Activated T-cell treated with anti-CD3 and anti-CD28 coated beads for 4 hours (primary cell): ENCODE measurements at regions not wholly inside any gene's neighbourhood (a gene's known extent, or its start where the extent isn't known, plus 50 kb on each side); places are given as distances from the start of the nearest gene placed in this dataset.
"Not testable (repeated sequence)": the region's sequence is repeated elsewhere in the genome, so short reads cannot be mapped to it uniquely, and the experiment has no call there.

Source experiments
- DNase-seq: peaks from one replicate; pipeline ENCODE4 v3.0.0-alpha.2; 2020

- DNase-seq, result no peak
These were observed 107.3 kb upstream of the SYT6 start for GRCh38 chr1:114260805-114261484.

- no peak for DNase-seq
These were observed 106.0 kb upstream of the SYT6 start for GRCh38 chr1:114259511-114260160.

- no peak for DNase-seq
These were observed 105.0 kb upstream of the SYT6 start for GRCh38 chr1:114258633-114259032.

GRCh38 chr1:114258074-114258473 is 104.4 kb upstream of the SYT6 start:
- DNase-seq, result no peak

- no peak for DNase-seq
These were observed 103.9 kb upstream of the SYT6 start for GRCh38 chr1:114257554-114257953.

- DNase-seq, result no peak
These were observed 100.2 kb upstream of the SYT6 start for GRCh38 chr1:114253900-114254299.

GRCh38 chr1:114251573-114251939 is 97.9 kb upstream of the SYT6 start:
- no peak for DNase-seq

- DNase-seq, result no peak
These were observed 97.3 kb upstream of the SYT6 start for GRCh38 chr1:114250683-114251572.

GRCh38 chr1:114249691-114250090 is 96.0 kb upstream of the SYT6 start:
- DNase-seq, result no peak

GRCh38 chr1:114248162-114248561 is 94.5 kb upstream of the SYT6 start:
- DNase-seq, result no peak

- DNase-seq, result not testable (repeated sequence)
These were observed 89.0 kb upstream of the SYT6 start for GRCh38 chr1:114242531-114243210.

GRCh38 chr1:114238053-114238452 is 84.4 kb upstream of the SYT6 start:
- no peak for DNase-seq

- DNase-seq, result no peak
These were observed 82.8 kb upstream of the SYT6 start for GRCh38 chr1:114236517-114236916.

- no peak for DNase-seq
These were observed 82.3 kb upstream of the SYT6 start for GRCh38 chr1:114235960-114236359.

GRCh38 chr1:114235281-114235680 is 81.6 kb upstream of the SYT6 start:
- DNase-seq, result no peak

GRCh38 chr1:114234408-114235124 is 80.9 kb upstream of the SYT6 start:
- DNase-seq, result no peak

- DNase-seq, result no peak
These were observed 79.0 kb upstream of the SYT6 start for GRCh38 chr1:114232691-114233090.

- DNase-seq, result no peak
These were observed 77.6 kb upstream of the SYT6 start for GRCh38 chr1:114231301-114231700.

GRCh38 chr1:114229368-114229767 is 75.7 kb upstream of the SYT6 start:
- no peak for DNase-seq

GRCh38 chr1:114227059-114227458 is 73.4 kb upstream of the SYT6 start:
- no peak for DNase-seq

GRCh38 chr1:114224196-114224907 is 70.7 kb upstream of the SYT6 start:
- no peak for DNase-seq

- DNase-seq, result no peak
These were observed 69.3 kb upstream of the SYT6 start for GRCh38 chr1:114222920-114223319.
